MM.1S (cell line): ENCODE measurements at regions not wholly inside any gene's neighbourhood (a gene's known extent, or its start where the extent isn't known, plus 50 kb on each side); places are given as distances from the start of the nearest gene placed in this dataset.

ENCODE experiments used
- EZH2 ChIP-seq: fragments of 300-600 bp; sonication (generic); optimal IDR thresholded peaks from 2 replicates; pipeline ENCODE3; 2017; ENCODE audit warnings: low read depth, mild to moderate bottlenecking, antibody characterized with exemption, low read length, mixed read lengths
- EZH2phosphoT487 ChIP-seq: fragments of 300-600 bp; sonication (generic); IDR thresholded peaks from 2 replicates; pipeline ENCODE4 v1.6.1; 2018; ENCODE audit warnings: antibody characterized with exemption, low read length
- TF ChIP-seq, protein P1 (sequence below): fragments of 300-600 bp; sonication (generic); IDR thresholded peaks from 2 replicates; pipeline ENCODE4 v1.5.1; 2016; ENCODE audit warnings: antibody characterized with exemption, low read length, mixed read lengths

DNA sequence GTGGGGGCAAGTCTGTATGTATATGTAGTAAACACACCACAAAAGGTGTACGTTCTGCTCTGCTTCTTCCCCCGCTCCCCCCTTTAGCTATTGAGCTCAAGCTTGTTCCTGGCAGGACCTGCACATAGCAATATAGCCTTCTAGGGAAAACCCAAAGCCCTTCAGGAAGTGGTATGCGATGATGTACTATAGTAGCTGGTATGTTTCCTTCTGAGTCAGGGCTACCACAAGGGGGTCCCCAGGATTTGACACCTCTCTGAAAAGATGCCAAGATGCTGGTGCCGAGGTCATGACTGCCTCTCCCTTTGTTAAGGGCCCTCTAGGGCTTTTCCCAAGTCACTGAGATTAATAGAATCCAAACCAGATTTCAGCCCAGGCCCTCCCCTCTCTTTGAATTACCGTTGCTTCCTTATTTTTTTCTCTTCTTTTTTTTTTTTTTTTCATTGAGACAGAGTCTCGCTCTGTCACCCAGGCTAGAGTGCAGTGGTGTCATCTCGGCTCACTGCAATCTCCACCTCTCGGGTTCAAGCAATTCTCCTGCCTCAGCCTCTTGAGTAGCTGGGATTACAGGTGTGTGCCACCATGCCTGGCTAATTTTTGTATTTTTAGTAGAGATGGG lies 268.4 kb downstream of the ETS1 start:
- no peak for TF ChIP-seq EZH2
- TF ChIP-seq, protein P1, sequence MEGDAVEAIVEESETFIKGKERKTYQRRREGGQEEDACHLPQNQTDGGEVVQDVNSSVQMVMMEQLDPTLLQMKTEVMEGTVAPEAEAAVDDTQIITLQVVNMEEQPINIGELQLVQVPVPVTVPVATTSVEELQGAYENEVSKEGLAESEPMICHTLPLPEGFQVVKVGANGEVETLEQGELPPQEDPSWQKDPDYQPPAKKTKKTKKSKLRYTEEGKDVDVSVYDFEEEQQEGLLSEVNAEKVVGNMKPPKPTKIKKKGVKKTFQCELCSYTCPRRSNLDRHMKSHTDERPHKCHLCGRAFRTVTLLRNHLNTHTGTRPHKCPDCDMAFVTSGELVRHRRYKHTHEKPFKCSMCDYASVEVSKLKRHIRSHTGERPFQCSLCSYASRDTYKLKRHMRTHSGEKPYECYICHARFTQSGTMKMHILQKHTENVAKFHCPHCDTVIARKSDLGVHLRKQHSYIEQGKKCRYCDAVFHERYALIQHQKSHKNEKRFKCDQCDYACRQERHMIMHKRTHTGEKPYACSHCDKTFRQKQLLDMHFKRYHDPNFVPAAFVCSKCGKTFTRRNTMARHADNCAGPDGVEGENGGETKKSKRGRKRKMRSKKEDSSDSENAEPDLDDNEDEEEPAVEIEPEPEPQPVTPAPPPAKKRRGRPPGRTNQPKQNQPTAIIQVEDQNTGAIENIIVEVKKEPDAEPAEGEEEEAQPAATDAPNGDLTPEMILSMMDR: no peak
- no peak for TF ChIP-seq EZH2phosphoT487
